ENCODE measurements at regions not wholly inside any gene's neighbourhood (a gene's known extent, or its start where the extent isn't known, plus 50 kb on each side); places are given as distances from the start of the nearest gene placed in this dataset.

GRCh38 chr5:142245786-142246185 is 79.0 kb downstream of the SPRY4 start:
- TF ChIP-seq SIN3A (IDR thresholded peaks at IDR 0.05; ENCODE audit: borderline replicate concordance, insufficient read depth, low read length) = no peak
- TF ChIP-seq TAF1 (IDR thresholded peaks at IDR 0.05; ENCODE audit: borderline replicate concordance, insufficient read depth, low read length) = no peak
